ENCODE measurements at regions not wholly inside any gene's neighbourhood (a gene's known extent, or its start where the extent isn't known, plus 50 kb on each side); places are given as distances from the start of the nearest gene placed in this dataset.

- intact Hi-C loops (cut with micrococcal nuclease; ENCODE audit: unreplicated experiment) (no loop called here), in situ Hi-C loops (cut with HindIII; ENCODE audit: extremely low pct_ligation_motif_present, low pct_unique_long_range_greater_than_20kb) (no loop called here)
- no peak overlapping the region for H3K27ac ChIP-seq (ENCODE audit: extremely low read length, insufficient read depth, low read length)
- ChIA-PET POLR2A (no interaction called here), CTCF (ENCODE audit: low intra/inter-chr PET ratio, low total read pairs) (no interaction called here)
- H3K9ac ChIP-seq (ENCODE audit: insufficient read depth, low read depth, low read length): no peak overlapping the region
- H3K9me3 ChIP-seq (ENCODE audit: low read length): no peaks in the 10 kb centered on the region
- ATAC-seq: no peak
- no peak overlapping the region for H2AFZ ChIP-seq (ENCODE audit: low read length)
- H4K20me1 ChIP-seq (ENCODE audit: insufficient read depth, low read length): no peaks in the 10 kb centered on the region
- no peak for FAIRE-seq
- no TSS peak for BruUV-seq (replicated peaks)
- H3K79me2 ChIP-seq (ENCODE audit: insufficient read depth, low read length): no peaks in the 10 kb centered on the region
- H3K4me3 ChIP-seq (replicated peaks in 1 of 3; ENCODE audit: insufficient read depth in 1 of 3, low read depth in 2 of 3, low read length in 3 of 3): no peak overlapping the region
- H3K36me3 ChIP-seq (replicated peaks in 1 of 2; ENCODE audit: control insufficient read depth in 1 of 2, insufficient read depth in 2 of 2, low read length in 2 of 2): no peaks in the 10 kb centered on the region
- H3K4me2 ChIP-seq (ENCODE audit: low read depth, low read length): no peak overlapping the region
- no peaks in the 10 kb centered on the region for H3K27me3 ChIP-seq (ENCODE audit: control insufficient read depth in 1 of 2, insufficient read depth in 2 of 2, low read length in 2 of 2)
- H3K4me1 ChIP-seq (ENCODE audit: insufficient read depth, low read length): no peaks in the 10 kb centered on the region
- DNase-seq (ENCODE audit: low spot score): no peak
- TF ChIP-seq ZNF256 (CRISPR knock-in tag; conservative IDR thresholded peaks at IDR 0.05): no peak
- TF ChIP-seq CAMTA2 (CRISPR knock-in tag; IDR thresholded peaks at IDR 0.05; ENCODE audit: borderline replicate concordance): no peak
- TF ChIP-seq RCOR2 (CRISPR knock-in tag; IDR thresholded peaks at IDR 0.05): no peak
- TF ChIP-seq CEBPZ (IDR thresholded peaks at IDR 0.05; ENCODE audit: low read length): no peak
- TF ChIP-seq NCOA5 (CRISPR knock-in tag; IDR thresholded peaks at IDR 0.05): no peak
- no peak for TF ChIP-seq HMG20B (CRISPR knock-in tag; conservative IDR thresholded peaks at IDR 0.05)
- TF ChIP-seq FOXO1 (CRISPR knock-in tag; IDR thresholded peaks at IDR 0.05): no peak
- TF ChIP-seq IRX3 (CRISPR knock-in tag; IDR thresholded peaks at IDR 0.05; ENCODE audit: borderline replicate concordance, low read depth): no peak
- TF ChIP-seq CBX2 (IDR thresholded peaks at IDR 0.05; ENCODE audit: low read depth, low read length): no peak
- TF ChIP-seq CBX2 (CRISPR knock-in tag; IDR thresholded peaks at IDR 0.05; ENCODE audit: low read depth): no peak
- TF ChIP-seq ATF3 (CRISPR knock-in tag; IDR thresholded peaks at IDR 0.05): no peak
- no peak for TF ChIP-seq LCORL (IDR thresholded peaks at IDR 0.05)
- no peak for TF ChIP-seq LCORL (CRISPR knock-in tag; IDR thresholded peaks at IDR 0.05)
- TF ChIP-seq FOXK1 (CRISPR knock-in tag; IDR thresholded peaks at IDR 0.05; ENCODE audit: borderline replicate concordance, low read depth): no peak
- TF ChIP-seq POLR2G (IDR thresholded peaks at IDR 0.05; ENCODE audit: low read depth, low read length): no peak
- no peak for TF ChIP-seq NFKBIZ (CRISPR knock-in tag; IDR thresholded peaks at IDR 0.05)
- TF ChIP-seq ETV5 (CRISPR knock-in tag; IDR thresholded peaks at IDR 0.05; ENCODE audit: borderline replicate concordance): no peak
- no peak for TF ChIP-seq ZNF24 (IDR thresholded peaks at IDR 0.05)
- TF ChIP-seq ZNF703 (CRISPR knock-in tag; IDR thresholded peaks at IDR 0.05; ENCODE audit: borderline replicate concordance): no peak
- TF ChIP-seq ZNF574 (CRISPR knock-in tag; IDR thresholded peaks at IDR 0.05): no peak
These were observed 125.1 kb downstream of the PMAIP1 start for GRCh38 chr18:60024857-60025256.
